NOMO-1 treated with DMSO at 0.1 percent for 48 hours (cell line): ENCODE measurements at regions not wholly inside any gene's neighbourhood (a gene's known extent, or its start where the extent isn't known, plus 50 kb on each side); places are given as distances from the start of the nearest gene placed in this dataset.

Experiments
- DNase-seq: peaks from one replicate; lab custom pipeline; 2025; ENCODE audit not compliant: unreplicated experiment; lab: John Stamatoyannopoulos, UW

- DNase-seq, result no peak
These were observed 170.3 kb downstream of the NUP210 start for GRCh38 chr3:13249664-13250390.

GRCh38 chr3:13248640-13249039, 171.5 kb downstream of the NUP210 start:
- no peak for DNase-seq

DNA sequence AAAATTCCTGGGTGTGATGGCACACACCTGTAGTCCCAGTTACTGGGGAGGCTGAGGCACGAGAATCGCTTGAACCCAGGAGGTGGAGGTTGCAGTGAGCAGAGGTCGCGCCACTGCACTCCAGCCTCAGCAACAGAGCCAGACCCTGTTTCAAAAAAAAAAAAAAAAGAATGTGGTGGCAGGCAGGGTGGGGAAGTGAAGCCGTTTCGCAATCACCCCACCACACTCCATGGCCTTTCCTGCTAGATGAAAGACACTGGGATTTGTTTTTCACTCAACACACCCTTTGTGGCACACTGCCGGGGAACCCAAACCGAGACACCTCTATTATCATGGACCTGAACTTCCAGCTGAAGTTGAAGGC, 172.4 kb upstream of the IQSEC1 start:
- peak; percentile 53 for DNase-seq

GRCh38 chr3:13243586-13243985, 170.4 kb upstream of the IQSEC1 start:
- no peak for DNase-seq

DNA sequence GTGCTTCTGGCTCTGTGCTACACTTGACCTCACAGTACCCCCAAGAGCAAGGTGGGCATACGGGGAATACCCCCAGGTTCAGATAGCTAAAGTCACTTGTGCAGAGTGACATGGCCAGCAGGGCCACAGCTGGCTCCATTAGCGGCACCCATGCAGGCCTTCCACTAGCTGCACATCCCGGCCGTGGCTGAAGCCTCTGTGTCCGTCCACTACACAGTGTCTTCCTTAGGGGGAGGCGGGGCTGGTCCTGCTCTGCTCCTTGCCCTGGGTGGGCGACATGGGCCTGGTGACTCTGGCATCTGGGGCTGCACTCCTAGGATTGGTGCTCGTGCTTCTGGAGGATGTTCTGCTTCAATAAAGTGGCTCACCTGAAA, 169.1 kb upstream of the IQSEC1 start:
- no peak for DNase-seq

DNA sequence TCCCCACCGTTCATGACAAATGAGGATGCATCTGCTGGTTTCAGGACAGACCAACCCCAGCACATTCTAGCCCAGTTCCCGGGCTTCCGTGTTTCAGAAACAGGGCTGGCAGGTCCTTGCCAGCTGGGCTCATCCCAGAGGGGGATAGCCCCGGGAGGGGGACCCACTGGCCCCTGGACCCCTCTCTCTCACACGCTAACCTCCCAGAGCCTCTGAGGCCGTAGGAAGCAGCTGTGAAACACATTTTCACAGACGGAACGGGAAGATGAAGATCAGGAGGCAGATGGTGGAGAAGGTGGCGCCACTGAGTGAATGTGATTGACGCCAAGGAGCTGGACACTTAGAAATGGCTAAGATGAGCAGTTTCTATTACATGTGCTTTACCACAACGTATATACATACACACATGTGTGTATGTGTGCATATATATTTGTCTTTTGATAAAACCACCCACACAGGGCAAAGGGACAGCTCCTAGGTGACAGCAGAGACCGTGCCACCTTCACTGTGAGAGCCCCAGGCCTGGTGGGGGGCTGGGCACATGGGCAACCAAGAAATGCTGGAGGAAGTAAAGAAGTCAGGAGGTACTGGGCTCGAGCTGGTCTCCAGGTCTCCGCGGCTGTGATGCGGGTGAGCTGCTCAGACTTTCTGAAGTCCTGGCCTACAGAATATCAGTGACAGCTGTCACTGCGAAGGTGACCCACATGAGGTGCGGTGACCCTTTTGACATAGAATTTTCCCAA, 168.6 kb upstream of the IQSEC1 start:
- DNase-seq, result no peak

- no peak for DNase-seq
These were observed 167.8 kb upstream of the IQSEC1 start for GRCh38 chr3:13240928-13241618.

DNA sequence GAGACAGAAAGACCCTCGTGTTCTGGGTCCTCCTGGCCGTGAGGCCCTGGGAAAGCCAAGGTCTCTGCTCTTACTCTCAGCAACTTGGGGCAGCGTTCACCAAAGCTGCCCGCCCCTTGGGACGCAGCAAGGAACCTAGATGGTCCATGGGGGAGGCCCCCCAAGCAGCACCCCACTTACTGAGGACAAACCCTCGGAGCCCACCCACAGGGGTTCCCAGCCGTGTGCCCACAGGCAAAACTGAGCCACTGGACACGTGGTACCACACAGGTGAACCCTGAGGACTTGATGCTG, 166.2 kb upstream of the IQSEC1 start:
- no peak for DNase-seq

DNA sequence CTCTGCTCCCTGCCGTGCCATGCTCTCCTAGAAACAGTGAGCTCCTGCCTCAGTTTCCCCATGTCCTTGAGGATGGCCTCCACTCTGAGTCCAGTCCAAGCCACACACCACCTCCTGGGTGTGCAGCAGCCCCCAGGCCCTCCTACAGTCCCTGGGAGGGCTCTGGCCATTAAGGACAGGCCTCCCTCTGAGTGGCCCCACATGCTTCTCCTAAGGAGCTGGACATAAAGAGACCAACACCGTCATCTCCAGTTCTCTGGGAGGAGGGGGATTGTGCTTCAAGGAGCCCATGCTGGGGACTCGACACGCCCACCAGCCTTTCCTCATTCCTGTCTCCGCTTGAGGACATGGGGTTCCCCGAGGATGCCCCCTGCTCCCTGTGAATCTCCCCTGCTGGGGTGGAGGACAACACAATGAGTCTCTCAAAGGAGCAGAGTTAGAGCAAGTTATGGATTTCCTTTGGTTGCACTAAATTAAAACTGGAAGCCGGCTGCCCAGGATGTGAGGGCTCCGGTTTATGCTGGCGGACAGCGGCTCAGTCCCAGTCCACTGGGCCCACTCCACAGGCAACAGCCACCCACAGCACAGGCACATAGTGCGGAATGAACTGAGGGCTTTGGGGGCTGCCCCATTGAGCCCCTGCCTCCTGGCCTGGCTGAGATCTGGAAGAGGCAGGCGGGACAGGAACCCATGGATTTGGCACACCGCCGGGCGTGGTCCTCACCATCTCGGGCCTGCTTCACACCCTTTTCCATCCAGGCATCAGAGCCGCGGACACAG, 165.6 kb upstream of the IQSEC1 start:
- no peak for DNase-seq

GRCh38 chr3:13237776-13238490, 164.7 kb upstream of the IQSEC1 start:
- DNase-seq, result no peak

- no peak for DNase-seq
These were observed 163.4 kb upstream of the IQSEC1 start for GRCh38 chr3:13236557-13237173.

- no peak for DNase-seq
These were observed 162.7 kb upstream of the IQSEC1 start for GRCh38 chr3:13235897-13236296.

DNA sequence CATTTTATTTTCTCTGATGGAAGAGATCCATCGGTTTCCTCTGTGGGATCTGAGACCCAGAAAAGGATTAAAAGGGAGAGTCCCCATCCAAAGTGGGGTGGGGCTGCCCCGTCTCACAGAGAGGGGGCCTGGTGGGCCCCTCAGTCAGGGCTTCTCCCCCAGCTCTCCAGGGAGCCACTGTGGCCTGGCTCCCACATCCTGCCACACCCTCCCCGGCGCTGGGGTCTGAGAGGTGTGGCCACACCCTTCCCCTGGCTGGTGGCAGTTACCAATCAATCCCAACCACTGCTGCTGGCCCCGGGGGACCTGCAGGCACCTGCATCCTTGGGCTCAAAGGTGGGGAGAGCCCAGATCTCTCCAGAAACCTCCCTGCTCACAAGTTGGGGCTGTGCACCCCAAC, 161.8 kb upstream of the IQSEC1 start:
- DNase-seq, result peak; percentile 22

- DNase-seq, result peak; percentile 11
These were observed 161.4 kb upstream of the IQSEC1 start for GRCh38 chr3:13234666-13235065.

DNA sequence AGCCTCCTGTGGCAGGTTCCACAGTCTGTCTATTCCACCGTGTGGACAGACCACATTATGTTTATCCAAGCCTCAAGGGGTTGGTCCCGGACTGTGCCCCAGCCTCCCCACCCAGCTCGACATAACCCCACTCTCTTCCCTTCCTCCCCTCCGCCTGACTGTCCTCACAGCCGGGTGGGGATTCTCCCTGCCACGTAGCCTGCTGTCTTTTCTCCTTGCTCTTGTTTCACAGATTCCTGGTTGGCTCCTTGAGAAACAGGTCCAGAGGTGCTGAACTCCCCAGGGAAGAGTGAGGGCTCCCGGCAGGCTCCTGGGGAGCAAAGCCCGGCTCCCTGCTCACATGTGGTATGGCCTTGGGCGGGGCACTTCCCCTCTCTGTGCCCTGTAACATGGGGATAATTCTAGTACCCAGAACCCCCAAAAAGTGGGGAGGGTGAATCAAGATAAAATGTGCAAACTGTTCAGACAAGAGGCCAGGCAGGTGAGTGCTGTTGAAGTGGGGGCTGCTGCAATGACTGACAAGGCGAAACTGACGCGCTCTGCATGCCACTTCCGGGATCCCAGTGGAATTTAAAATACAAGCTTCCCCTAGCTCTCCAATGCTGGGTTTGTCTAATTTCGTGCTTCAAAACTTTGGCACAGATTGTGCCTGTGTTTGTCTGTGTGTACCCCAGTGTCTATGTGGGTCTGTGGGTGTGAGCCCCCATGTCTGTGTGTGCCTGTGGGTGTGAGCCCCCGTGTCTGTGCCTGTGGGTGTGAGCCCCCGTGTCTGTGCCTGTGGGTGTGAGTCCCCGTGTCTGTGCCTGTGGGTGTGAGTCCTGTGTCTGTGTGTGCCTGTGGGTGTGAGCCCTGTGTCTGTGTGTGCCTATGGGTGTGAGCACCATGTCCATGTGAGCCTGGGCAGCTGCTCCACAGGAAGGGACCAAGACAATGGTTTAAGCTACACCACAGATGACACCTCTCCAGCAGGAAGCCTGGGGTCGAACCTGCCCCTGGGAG, 160.6 kb upstream of the IQSEC1 start:
- DNase-seq, result peak; percentile 31

- no peak for DNase-seq
These were observed 158.8 kb upstream of the IQSEC1 start for GRCh38 chr3:13231781-13232666.

DNA sequence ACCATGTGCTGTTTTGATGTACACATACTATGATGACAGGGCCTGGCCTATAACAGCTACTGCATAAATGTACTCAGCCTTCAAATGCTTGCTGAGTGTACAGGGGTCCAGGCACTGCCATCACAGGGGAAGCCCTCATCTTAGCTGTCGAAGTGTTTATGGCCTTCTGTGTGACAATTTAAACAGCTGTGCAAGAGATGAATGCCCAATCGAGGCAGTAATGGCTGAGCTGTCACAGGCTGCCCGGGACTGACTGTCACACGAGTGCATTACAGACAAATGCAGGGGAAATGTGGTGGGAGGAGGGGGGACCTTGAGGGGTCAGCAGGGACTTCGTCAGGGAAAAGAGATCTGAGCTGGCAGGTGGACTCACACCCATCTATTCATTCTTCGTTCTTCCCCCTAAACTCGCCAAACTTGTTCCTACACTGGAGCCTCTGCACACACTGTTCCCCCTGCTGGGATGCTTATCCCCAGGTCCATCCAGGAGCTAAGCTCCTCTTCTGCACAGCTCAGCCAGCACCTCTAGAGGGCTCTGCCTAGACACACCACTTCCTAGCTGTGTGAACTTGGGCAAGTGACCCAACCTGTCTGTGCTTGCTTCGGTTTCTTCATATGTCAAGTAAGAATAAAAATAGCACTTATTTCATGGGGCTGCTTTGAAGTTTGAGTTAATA, 156.2 kb upstream of the IQSEC1 start:
- DNase-seq, result peak; percentile 31

DNA sequence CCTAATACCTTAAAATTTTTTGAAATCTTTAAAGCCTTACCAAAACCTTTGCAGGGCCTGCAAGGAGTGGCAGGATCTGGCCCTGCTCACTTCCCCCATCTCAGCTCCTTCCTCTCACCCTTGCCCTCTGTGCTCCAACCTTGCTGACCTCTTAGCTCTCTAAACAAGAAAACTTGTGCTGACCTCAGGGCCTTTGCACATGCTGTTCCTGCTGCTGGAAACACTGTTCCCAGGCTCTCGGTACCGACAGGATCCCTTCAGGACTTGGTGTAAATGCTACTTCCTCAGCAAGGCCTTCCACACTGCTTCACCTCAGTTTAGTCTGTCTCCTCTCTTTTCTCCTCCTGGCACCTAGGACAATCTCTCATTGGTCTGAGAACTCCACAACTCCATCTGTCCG, 155.4 kb upstream of the IQSEC1 start:
- no peak for DNase-seq
